Keratinocyte (primary cell): ENCODE measurements at regions not wholly inside any gene's neighbourhood (a gene's known extent, or its start where the extent isn't known, plus 50 kb on each side); places are given as distances from the start of the nearest gene placed in this dataset.

ENCODE experiments used
- DNase-seq: peaks from one replicate; pipeline ENCODE4 v3.0.0-alpha.2; 2011; ENCODE audit warnings: low read depth, missing footprints, low spot score
- FAIRE-seq: peaks from 2 replicates; lab custom pipeline; 2011; peaks lifted over from hg19 to GRCh38; lab: Jason Lieb, UNC
- H2AFZ ChIP-seq: 2 replicates; pipeline ENCODE4 v1.6.0; 2012; ENCODE audit warnings: low read length, control low read depth, inconsistent platforms; ENCODE audit not compliant: control insufficient read depth
- H3K27ac ChIP-seq: 2 replicates; pipeline ENCODE4 v1.5.1; 2011; ENCODE audit warnings: low read length; ENCODE audit not compliant: control insufficient read depth, insufficient read depth
- H3K27me3 ChIP-seq: 3 replicates; pipeline ENCODE4 v1.6.0; 2011; ENCODE audit warnings: low read length; ENCODE audit not compliant: control insufficient read depth, insufficient read depth; ENCODE audit errors: extremely low read depth
- H3K36me3 ChIP-seq, 2 experiments: 2 replicates in 1 of 2; 3 replicates in 1 of 2; pipeline ENCODE4 v1.5.1; 2011; ENCODE audit warnings: low read length in 2 of 2, mild to moderate bottlenecking in 1 of 2; ENCODE audit not compliant: control insufficient read depth in 2 of 2, insufficient read depth in 2 of 2; ENCODE audit errors: extremely low read depth in 1 of 2
- H3K4me1 ChIP-seq: 3 replicates; pipeline ENCODE4 v1.5.1; 2011; ENCODE audit warnings: low read length; ENCODE audit not compliant: control insufficient read depth, insufficient read depth; ENCODE audit errors: extremely low read depth
- H3K4me2 ChIP-seq: 3 replicates; pipeline ENCODE4 v1.6.0; 2011; ENCODE audit warnings: low read depth, low read length; ENCODE audit not compliant: control insufficient read depth, insufficient read depth; ENCODE audit errors: extremely low read depth
- H3K4me3 ChIP-seq, 3 experiments: fragments of 200-600 bp in 1 of 3; sonication (generic) in 1 of 3; 2 replicates in 2 of 3; 3 replicates in 1 of 3; pipeline ENCODE4 v1.5.1; 2011 to 2016; ENCODE audit warnings: low read length in 3 of 3, mild to moderate bottlenecking in 3 of 3, control low read depth in 2 of 3, inconsistent platforms in 1 of 3, low read depth in 1 of 3, mixed read lengths in 1 of 3, mixed run types in 1 of 3, moderate library complexity in 1 of 3; ENCODE audit not compliant: control insufficient read depth in 2 of 3, insufficient read depth in 2 of 3; ENCODE audit errors: extremely low read depth in 1 of 3
- H3K79me2 ChIP-seq: 2 replicates; pipeline ENCODE4 v1.6.0; 2012; ENCODE audit warnings: low read length; ENCODE audit not compliant: control insufficient read depth, insufficient read depth
- H3K9ac ChIP-seq: 3 replicates; pipeline ENCODE4 v1.6.0; 2011; ENCODE audit warnings: low read length; ENCODE audit not compliant: control insufficient read depth, insufficient read depth; ENCODE audit errors: extremely low read depth
- H3K9me1 ChIP-seq: 3 replicates; pipeline ENCODE4 v1.6.0; 2011; ENCODE audit warnings: low read length; ENCODE audit not compliant: control insufficient read depth, insufficient read depth; ENCODE audit errors: extremely low read depth
- H3K9me3 ChIP-seq: 2 replicates; pipeline ENCODE4 v1.5.1; 2012; ENCODE audit warnings: low read depth, low read length; ENCODE audit not compliant: control insufficient read depth
- H4K20me1 ChIP-seq: 3 replicates; pipeline ENCODE4 v1.6.0; 2011; ENCODE audit warnings: low read length; ENCODE audit not compliant: control insufficient read depth, insufficient read depth; ENCODE audit errors: extremely low read depth
- CTCF ChIP-seq, 3 experiments: IDR thresholded peaks in 1 of 3; conservative IDR thresholded peaks in 1 of 3; optimal IDR thresholded peaks in 1 of 3; 2 replicates in 2 of 3; 3 replicates in 1 of 3; pipeline versions ENCODE3 to v1.5.1; 2011; ENCODE audit warnings: low read length in 3 of 3, mild to moderate bottlenecking in 3 of 3, moderate library complexity in 2 of 3, control low read depth in 1 of 3, inconsistent platforms in 1 of 3; ENCODE audit not compliant: insufficient read depth in 2 of 3; ENCODE audit errors: extremely low read depth in 1 of 3
- EZH2 ChIP-seq: IDR thresholded peaks from one replicate; pipeline ENCODE4 v1.6.1; 2012; ENCODE audit warnings: inconsistent platforms, mild to moderate bottlenecking, low read length, moderate library complexity
- dilution Hi-C: fragments of 300-500 bp; cut with MboI; formaldehyde crosslinking; loops from one replicate; pipeline ENCODE4 v1.7.0; 2020; ENCODE audit warnings: low sequenced_read_pairs; ENCODE audit not compliant: extremely low pct_ligation_motif_present

DNA sequence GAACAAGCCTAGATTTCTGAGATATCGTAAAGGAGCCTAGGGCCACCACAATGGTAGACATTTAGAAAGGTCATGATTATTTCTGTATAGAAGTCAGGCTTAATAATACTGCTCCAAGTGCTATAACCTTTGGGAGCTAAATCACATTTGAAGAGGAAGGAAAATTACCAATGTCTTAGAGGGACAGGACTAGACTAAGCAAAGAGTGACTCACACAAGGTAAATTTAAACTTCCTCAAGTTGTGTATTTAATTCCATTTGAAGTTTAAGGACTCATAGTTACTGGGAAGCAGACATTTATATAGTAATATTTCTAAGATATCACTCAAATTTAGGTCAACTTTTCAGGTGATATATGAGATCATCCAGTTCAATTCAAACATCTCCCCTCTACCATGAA lies 227.6 kb upstream of the MME start:
- dilution Hi-C loops, result no loop called here
- DNase-seq, result no peak
- Histone ChIP-seq H3K4me1 (no peaks in the 10 kb centered on the region), H3K9ac (no peak overlapping the region), H3K27ac (no peak overlapping the region), H3K9me3 (no peaks in the 10 kb centered on the region), H3K9me1 (no peaks in the 10 kb centered on the region), H2AFZ (no peak overlapping the region), H3K79me2 (no peaks in the 10 kb centered on the region), H3K4me2 (no peak overlapping the region), H4K20me1 (no peaks in the 10 kb centered on the region), H3K36me3 (no peaks in the 10 kb centered on the region), H3K27me3 (no peaks in the 10 kb centered on the region), H3K4me3 (no peak overlapping the region)
- no peak for FAIRE-seq
- TF ChIP-seq CTCF (optimal IDR thresholded peaks at IDR 0.05 in 1 of 3, IDR thresholded peaks at IDR 0.05 in 1 of 3, conservative IDR thresholded peaks at IDR 0.05 in 1 of 3; ENCODE audit: extremely low read depth in 1 of 3, insufficient read depth in 2 of 3, low read length in 3 of 3), result no peak
- TF ChIP-seq EZH2, result no peak

DNA sequence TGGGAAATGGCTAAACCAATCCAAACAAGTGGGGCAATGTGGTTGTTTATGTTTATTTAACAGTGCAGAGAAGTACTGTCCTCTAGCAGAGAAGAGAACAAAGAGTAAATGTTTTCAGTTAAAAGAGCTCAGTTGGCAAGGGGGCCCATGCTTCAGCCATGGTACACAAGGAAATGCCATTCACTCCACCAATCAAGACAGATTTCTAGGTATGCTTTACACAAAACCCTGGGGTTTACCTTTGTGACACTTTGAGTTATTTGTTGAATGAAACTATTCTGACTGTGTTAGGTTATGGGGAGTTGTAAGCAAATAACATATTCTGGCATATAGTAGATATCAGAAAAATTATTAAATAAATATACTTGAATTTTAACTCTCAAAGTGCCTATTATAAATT lies 228.5 kb upstream of the MME start:
- H3K4me3 ChIP-seq, result no peak overlapping the region
- no peaks in the 10 kb centered on the region for H4K20me1 ChIP-seq
- no peaks in the 10 kb centered on the region for H3K79me2 ChIP-seq
- no peaks in the 10 kb centered on the region for H3K9me3 ChIP-seq
- no peaks in the 10 kb centered on the region for H3K27me3 ChIP-seq
- dilution Hi-C loops, result no loop called here
- no peak overlapping the region for H3K4me2 ChIP-seq
- FAIRE-seq (no peak), DNase-seq (no peak)
- no peaks in the 10 kb centered on the region for H3K9me1 ChIP-seq
- H3K36me3 ChIP-seq, result no peaks in the 10 kb centered on the region
- H3K9ac ChIP-seq, result no peak overlapping the region
- H2AFZ ChIP-seq, result no peak overlapping the region
- H3K4me1 ChIP-seq, result no peaks in the 10 kb centered on the region
- TF ChIP-seq EZH2, result no peak
- H3K27ac ChIP-seq, result no peak overlapping the region

- H3K27me3 ChIP-seq, result no peaks in the 10 kb centered on the region
- H3K79me2 ChIP-seq, result no peaks in the 10 kb centered on the region
- no peak overlapping the region for H3K9ac ChIP-seq
- no peaks in the 10 kb centered on the region for H3K9me3 ChIP-seq
- DNase-seq, result no peak
- no peaks in the 10 kb centered on the region for H3K9me1 ChIP-seq
- FAIRE-seq, result no peak
- no peak overlapping the region for H2AFZ ChIP-seq
- dilution Hi-C loops, result no loop called here
- no peak for TF ChIP-seq EZH2
- no peak for TF ChIP-seq CTCF (optimal IDR thresholded peaks at IDR 0.05 in 1 of 3, IDR thresholded peaks at IDR 0.05 in 1 of 3, conservative IDR thresholded peaks at IDR 0.05 in 1 of 3; ENCODE audit: extremely low read depth in 1 of 3, insufficient read depth in 2 of 3, low read length in 3 of 3)
- no peak overlapping the region for H3K4me2 ChIP-seq
- H3K4me1 ChIP-seq, result no peaks in the 10 kb centered on the region
- no peak overlapping the region for H3K4me3 ChIP-seq
- H3K36me3 ChIP-seq, result no peaks in the 10 kb centered on the region
- H3K27ac ChIP-seq, result no peak overlapping the region
- no peaks in the 10 kb centered on the region for H4K20me1 ChIP-seq
Measured at GRCh38 chr3:154850921-154851320, 229.2 kb upstream of the MME start.
